ENCODE measurements at regions not wholly inside any gene's neighbourhood (a gene's known extent, or its start where the extent isn't known, plus 50 kb on each side); places are given as distances from the start of the nearest gene placed in this dataset.
"Not testable (repeated sequence)": the region's sequence is repeated elsewhere in the genome, so short reads cannot be mapped to it uniquely, and the experiment has no call there.

DNA sequence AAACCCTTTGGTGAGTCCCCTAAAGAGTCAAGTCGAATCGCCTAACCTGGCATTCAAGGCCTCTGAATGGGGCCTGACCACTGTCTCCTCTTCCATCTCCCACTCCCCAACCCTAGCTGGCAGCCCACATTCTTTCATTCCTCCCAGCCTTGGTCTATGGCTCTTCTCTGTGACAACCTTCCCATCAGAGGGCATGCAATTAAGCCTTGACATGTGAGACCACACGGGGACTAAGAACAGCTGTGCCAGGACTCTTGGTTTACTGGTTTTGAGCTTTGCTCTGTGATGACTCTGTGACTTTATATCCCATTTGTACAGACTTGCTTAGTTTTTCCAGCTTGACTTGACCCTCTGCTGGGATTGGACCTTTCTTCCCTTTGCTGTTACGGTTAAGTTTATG is 116.6 kb downstream of the BUB3 start:
- DNase-seq: no peak

- DNase-seq: no peak
Measured at GRCh38 chr10:123272171-123272570, 118.0 kb downstream of the BUB3 start.

DNA sequence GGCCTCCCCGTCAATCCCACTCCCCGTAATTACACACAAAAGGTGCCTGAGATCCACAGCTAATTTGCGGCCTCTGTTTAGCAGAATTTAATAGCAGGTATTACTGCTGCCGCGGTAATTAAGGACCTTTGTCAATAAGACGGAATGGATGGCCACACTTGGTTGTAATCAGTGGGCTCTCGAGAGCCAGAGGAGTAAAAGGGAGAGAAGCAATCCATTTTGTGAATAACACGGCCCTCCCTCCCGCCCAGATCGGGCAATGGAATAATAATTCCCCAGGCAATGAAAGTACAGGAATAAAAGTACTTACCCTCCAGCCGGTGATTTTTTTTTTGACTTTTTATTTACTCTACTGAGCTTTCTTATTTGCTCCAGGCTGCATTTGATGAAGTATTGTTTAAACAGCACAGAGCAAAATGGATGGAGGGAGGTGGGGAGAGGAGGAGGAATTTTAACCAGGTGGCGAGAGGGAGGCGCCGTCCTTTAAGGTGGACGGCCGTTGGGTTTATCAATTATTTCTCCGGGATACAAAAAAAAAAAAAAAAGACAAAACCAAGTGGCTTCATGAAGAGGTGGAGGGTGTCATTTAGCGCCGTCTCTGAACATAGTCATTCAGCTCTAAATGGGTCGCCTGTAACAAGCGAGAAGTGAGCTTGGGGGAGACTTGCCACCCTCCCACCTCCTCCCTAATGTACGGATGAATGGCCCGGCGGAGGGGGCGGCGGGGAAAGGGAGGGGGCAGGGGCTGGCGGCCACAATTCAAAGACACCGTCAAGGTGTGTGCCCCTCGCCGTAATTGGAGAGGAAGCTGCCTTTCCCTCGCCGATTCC is 120.3 kb downstream of the BUB3 start:
- no peak for DNase-seq

DNA sequence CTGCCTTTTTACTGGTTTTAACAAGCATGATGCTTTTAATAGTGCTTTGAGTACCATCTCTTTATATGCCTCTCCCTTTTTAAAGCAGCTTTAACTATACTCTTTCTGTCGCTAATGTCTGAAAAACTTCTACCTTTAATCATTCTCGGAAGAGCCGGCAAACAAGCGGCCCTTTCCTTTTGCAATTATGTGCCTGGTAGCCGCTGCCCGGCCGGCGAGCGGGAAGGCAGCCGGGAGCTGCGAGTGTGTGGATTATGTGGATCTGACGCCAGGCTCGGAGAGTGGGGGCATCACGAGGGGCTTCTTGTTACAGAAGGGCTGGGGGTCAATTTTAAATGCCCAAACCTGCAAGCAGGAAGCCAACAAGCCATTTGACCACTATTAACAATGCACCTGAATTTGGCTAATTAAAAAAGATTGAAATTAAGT is 120.9 kb downstream of the BUB3 start:
- DNase-seq: no peak

DNA sequence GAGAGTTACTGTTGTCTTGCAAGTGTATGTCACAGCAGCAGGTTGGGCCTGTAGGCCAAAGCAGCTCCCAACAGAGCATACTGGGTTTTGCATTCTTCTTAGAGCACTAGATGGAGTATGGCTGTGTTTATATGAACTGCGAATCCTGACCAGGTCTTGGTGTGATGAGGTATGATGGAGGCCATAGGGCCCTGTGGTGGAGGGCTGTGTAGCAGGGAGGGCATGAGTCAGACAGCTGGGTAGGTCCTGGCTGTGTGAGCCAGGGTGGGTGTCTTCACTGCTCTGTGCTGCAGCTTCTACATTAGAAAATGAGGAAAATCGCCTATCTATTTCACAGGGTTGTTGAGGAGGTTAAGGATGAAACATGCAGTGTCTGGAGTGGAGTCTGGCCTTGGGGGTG is 124.2 kb downstream of the BUB3 start:
- DNase-seq: no peak

GRCh38 chr10:123283371-123283770 is 129.2 kb downstream of the BUB3 start:
- DNase-seq: not testable (repeated sequence)

DNA sequence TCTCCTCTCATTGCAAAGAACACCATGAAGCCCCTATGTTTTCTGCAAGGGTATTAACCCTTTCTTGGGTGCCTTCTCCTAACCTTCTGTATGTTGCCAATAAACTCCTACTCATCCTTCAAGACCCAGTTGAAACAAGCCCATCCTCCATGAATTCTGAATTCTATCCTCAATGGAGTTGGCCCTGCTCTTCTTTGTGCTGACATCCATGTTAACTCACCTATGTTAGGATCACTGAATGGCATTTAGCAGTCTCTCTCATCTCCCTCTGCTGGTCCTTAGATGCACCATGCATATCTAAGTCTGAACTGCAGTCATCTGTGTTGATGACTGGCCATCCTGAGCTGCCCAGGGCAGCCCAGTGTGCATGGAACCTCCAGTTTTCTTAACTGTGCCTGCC is 129.8 kb downstream of the BUB3 start:
- DNase-seq: no peak

GRCh38 chr10:123287594-123288247 is 133.5 kb downstream of the BUB3 start:
- peak; percentile 54 for DNase-seq

- no peak for DNase-seq
Measured at GRCh38 chr10:123289432-123289831, 135.2 kb downstream of the BUB3 start.

- DNase-seq: no peak
Measured at GRCh38 chr10:123294109-123294508, 139.9 kb downstream of the BUB3 start.

- DNase-seq: no peak
Measured at GRCh38 chr10:123294886-123295285, 140.7 kb downstream of the BUB3 start.

- no peak for DNase-seq
Measured at GRCh38 chr10:123295644-123296043, 141.4 kb downstream of the BUB3 start.

DNA sequence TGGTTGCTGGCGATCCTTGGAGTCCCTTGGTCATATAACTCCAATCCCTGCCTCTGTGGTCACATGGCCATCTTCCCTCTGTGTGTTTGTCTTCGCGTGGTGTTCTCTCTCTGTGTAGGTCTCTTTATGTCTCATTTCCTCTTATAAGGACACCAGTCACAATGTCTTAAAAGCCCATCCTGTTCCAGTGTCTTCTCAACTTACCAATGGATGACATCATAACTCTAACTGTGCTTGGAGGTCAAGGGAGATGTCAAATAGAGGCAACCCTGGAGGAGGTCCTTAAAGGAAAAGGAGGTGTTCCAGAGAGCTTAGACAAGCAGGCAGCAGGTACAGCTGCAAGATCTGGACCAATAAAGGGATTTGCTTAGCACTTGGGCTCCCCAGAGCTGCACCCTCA is 143.0 kb downstream of the BUB3 start:
- DNase-seq: no peak

GRCh38 chr10:123298583-123298982 is 144.4 kb downstream of the BUB3 start:
- DNase-seq: no peak

- no peak for DNase-seq
Measured at GRCh38 chr10:123299598-123299997, 145.4 kb downstream of the BUB3 start.

DNA sequence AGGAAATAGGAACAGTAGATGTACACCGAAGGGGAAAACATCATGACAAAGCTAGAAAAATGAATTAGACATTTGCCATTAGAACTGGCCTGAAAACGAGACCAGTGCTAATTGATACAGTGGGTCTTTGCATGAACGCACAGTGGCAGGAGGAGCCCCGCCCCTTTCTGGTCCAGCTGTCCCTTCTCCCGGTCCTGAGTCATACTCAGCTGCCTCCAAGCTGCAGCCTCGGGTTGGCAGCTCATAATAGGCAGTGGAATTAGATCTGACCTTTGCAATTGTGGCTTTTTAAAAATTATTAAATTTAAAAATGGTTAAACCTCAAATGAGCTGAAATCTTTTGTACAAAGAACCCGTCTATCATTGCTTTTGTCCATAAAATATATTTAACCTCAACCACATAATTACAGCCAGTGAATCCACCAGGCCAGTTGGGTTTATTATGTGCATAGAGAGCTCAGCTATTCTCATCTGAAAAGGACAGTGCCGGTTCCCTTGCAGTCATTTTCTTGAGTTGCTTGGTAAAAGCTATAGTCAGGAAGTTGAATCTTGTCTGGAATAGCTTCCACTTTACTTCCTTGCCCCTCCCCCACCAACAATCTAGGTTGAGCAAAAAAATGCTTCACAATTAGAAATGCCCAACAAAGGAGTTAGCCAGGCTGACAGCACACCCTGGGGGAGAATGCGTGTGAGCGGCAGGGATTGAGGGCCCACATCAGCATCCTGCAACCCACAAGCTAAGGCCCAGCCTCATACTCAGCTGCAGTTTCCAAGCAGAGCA is 147.1 kb downstream of the BUB3 start:
- no peak for DNase-seq

- no peak for DNase-seq
Measured at GRCh38 chr10:123303581-123304337, 149.6 kb downstream of the BUB3 start.

DNA sequence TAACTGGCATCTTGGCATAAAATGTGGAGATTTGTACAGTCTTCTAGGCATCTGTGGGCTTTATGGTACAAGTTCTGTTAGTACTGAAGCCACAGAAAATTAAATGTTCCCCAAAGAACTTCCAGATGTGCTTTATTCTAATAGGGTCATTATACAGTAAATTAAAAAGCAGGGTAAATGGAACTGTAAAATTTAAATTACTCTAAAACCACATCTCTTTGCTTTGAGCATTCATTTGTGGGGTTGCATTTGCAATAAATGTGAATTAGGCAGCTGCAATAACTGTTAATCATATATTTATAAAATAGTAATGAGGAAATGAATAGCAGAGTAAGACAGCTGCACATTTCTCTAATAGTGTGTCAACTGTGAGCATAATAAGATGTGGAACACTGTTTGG is 151.5 kb downstream of the BUB3 start:
- DNase-seq: no peak

- no peak for DNase-seq
Measured at GRCh38 chr10:123306290-123306689, 152.1 kb downstream of the BUB3 start.

DNA sequence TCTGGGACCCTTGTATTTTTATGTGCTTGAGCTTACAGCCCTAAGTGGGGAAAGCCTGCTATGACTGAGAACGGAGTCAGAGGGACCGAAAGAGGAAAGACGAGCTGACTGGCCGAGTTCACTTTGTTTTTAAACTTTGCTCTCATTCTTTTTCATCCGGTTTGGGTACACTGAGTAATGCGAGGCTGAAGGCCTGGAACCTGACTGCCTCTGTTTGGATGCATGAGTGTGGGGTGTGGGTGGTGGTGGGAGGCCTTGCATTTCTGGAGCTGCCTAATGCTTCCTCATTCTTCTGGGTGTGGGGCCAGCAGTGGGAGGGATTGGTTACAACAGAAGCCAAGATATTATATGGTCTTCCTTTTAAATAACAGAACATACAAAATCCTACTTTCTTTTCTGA is 155.5 kb downstream of the BUB3 start:
- DNase-seq: no peak

DNA sequence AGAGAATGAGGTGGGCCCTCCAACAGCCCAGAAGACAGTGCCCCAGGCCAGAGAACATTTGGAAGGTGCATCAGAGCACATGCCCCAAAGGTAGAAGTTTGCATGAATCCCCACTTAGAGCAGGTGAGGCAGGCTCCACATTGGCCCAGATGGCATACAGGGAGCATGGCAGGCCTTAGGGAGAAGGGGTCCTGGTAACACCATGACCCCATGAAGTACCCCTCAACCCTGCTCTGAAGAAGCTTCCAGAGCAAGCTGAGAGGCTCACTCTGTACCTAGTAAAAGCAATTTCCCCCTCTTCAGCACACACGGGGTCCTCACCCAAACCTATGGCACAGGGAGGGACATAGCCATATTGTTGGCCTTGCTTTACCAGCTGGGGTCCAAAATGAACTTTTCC is 162.6 kb downstream of the BUB3 start:
- DNase-seq: no peak

- DNase-seq: peak; percentile 37
Measured at GRCh38 chr10:123318516-123318915, 164.3 kb downstream of the BUB3 start.

GRCh38 chr10:123320091-123320490 is 165.9 kb downstream of the BUB3 start:
- no peak for DNase-seq
